HFFc6 (cell line): ENCODE measurements at regions not wholly inside any gene's neighbourhood (a gene's known extent, or its start where the extent isn't known, plus 50 kb on each side); places are given as distances from the start of the nearest gene placed in this dataset.

Experiments used
- DNase-seq: peaks from one replicate; pipeline ENCODE4 v3.0.0-alpha.2; 2018
- H3K27ac Mint-ChIP-seq: 2 replicates; pipeline ENCODE4 v1.8.0; 2020; ENCODE audit warnings: mild to moderate bottlenecking, mixed read lengths
- H3K27me3 Mint-ChIP-seq: 2 replicates; pipeline ENCODE4 v1.8.0; 2021; ENCODE audit warnings: mild to moderate bottlenecking, moderate library complexity, mixed read lengths; ENCODE audit not compliant: insufficient read depth
- H3K36me3 Mint-ChIP-seq: 2 replicates; pipeline ENCODE4 v1.8.0; 2021; ENCODE audit warnings: low read depth, mixed read lengths
- H3K4me1 Mint-ChIP-seq: 2 replicates; pipeline ENCODE4 v1.8.0; 2020; ENCODE audit warnings: low read depth, mixed read lengths
- H3K4me3 Mint-ChIP-seq: 2 replicates; pipeline ENCODE4 v1.8.0; 2020; ENCODE audit warnings: mild to moderate bottlenecking, moderate library complexity, mixed read lengths
- H3K9me3 Mint-ChIP-seq: 2 replicates; pipeline ENCODE4 v1.8.0; 2020; ENCODE audit warnings: mild to moderate bottlenecking, mixed read lengths
- CTCF ChIP-seq: fragments of 200-600 bp; sonication (generic); IDR thresholded peaks from 2 replicates; pipeline ENCODE4 v1.5.0; 2021; ENCODE audit warnings: antibody characterized with exemption, mild to moderate bottlenecking

GRCh38 chr2:4604767-4605166, 901.4 kb downstream of the DCDC2C start:
- Mint-ChIP-seq H3K27ac (no peak overlapping the region), H3K27me3 (no peaks in the 10 kb centered on the region; the same call in 1 of the 2 replicates), H3K9me3 (peaks cover 19% of the 10 kb centered on the region), H3K4me1 (no peaks in the 10 kb centered on the region), H3K36me3 (no peaks in the 10 kb centered on the region), H3K4me3 (no peak overlapping the region)
- DNase-seq = no peak
- no peak for TF ChIP-seq CTCF

GRCh38 chr2:4618141-4618540, 914.8 kb downstream of the DCDC2C start:
- Mint-ChIP-seq H3K27me3 (no peaks in the 10 kb centered on the region), H3K9me3 (peaks cover 56% of the 10 kb centered on the region), H3K36me3 (no peaks in the 10 kb centered on the region), H3K4me3 (no peak overlapping the region), H3K4me1 (no peaks in the 10 kb centered on the region), H3K27ac (no peak overlapping the region)
- no peak for DNase-seq
- no peak for TF ChIP-seq CTCF

GRCh38 chr2:4618630-4619228, 915.4 kb downstream of the DCDC2C start:
- H3K9me3 Mint-ChIP-seq = peaks cover 59% of the 10 kb centered on the region
- DNase-seq = no peak

GRCh38 chr2:4628998-4629501, 925.7 kb downstream of the DCDC2C start:
- Mint-ChIP-seq H3K4me3 (no peak overlapping the region), H3K9me3 (peaks cover 66% of the 10 kb centered on the region), H3K4me1 (no peaks in the 10 kb centered on the region), H3K27ac (no peak overlapping the region), H3K27me3 (no peaks in the 10 kb centered on the region), H3K36me3 (no peaks in the 10 kb centered on the region; the same call in 1 of the 2 replicates)
- TF ChIP-seq CTCF = no peak
- DNase-seq = no peak

More at GRCh38 chr2:4618630-4619228, 915.4 kb downstream of the DCDC2C start:
- Mint-ChIP-seq H3K36me3 (no peaks in the 10 kb centered on the region), H3K27ac (no peak overlapping the region), H3K4me3 (no peak overlapping the region), H3K27me3 (no peaks in the 10 kb centered on the region), H3K4me1 (no peaks in the 10 kb centered on the region)
- no peak for TF ChIP-seq CTCF

- Mint-ChIP-seq H3K27ac (no peak overlapping the region), H3K9me3 (peaks cover 41% of the 10 kb centered on the region), H3K27me3 (no peaks in the 10 kb centered on the region), H3K36me3 (peaks cover 4% of the 10 kb centered on the region; the same call in 1 of the 2 replicates), H3K4me1 (no peaks in the 10 kb centered on the region), H3K4me3 (no peak overlapping the region)
- DNase-seq = no peak
- no peak for TF ChIP-seq CTCF
Measured at GRCh38 chr2:4635289-4635688, 931.9 kb downstream of the DCDC2C start.
